A549 (cell line): ENCODE measurements at regions not wholly inside any gene's neighbourhood (a gene's known extent, or its start where the extent isn't known, plus 50 kb on each side); places are given as distances from the start of the nearest gene placed in this dataset.

ENCODE experiments used
- BHLHE40 ChIP-seq: IDR thresholded peaks from 2 replicates; pipeline ENCODE4 v1.6.1; 2012; ENCODE audit warnings: low read depth, low read length, inconsistent platforms
- EHMT2 ChIP-seq: fragments of 200-600 bp; sonication (generic); IDR thresholded peaks from 2 replicates; pipeline ENCODE4 v1.6.1; 2016; ENCODE audit warnings: antibody characterized with exemption, low read depth, mild to moderate bottlenecking, moderate library complexity
- GATA3 ChIP-seq: IDR thresholded peaks from 2 replicates; pipeline ENCODE4 v1.6.1; 2012; ENCODE audit warnings: borderline replicate concordance
- JUN ChIP-seq, 2 experiments: fragments of >200 bp; sonication (Bioruptor Twin); formaldehyde crosslinking; IDR thresholded peaks; 2 replicates in 1 of 2; 3 replicates in 1 of 2; pipeline ENCODE4 v1.6.1; 2016 to 2017
- POLR2A ChIP-seq: IDR thresholded peaks from 2 replicates; pipeline ENCODE4 v1.6.1; 2012; ENCODE audit warnings: mild to moderate bottlenecking, low read length
- TF ChIP-seq, protein P1 (sequence below): fragments of 200-600 bp; sonication (generic); IDR thresholded peaks from 2 replicates; pipeline ENCODE4 v1.6.1; 2016; ENCODE audit warnings: antibody characterized with exemption, mild to moderate bottlenecking, moderate library complexity
- TF ChIP-seq, protein P2 (sequence below): fragments of >200 bp; sonication (Bioruptor Twin); formaldehyde crosslinking; IDR thresholded peaks from 3 replicates; pipeline ENCODE4 v1.5.1; 2016

DNA sequence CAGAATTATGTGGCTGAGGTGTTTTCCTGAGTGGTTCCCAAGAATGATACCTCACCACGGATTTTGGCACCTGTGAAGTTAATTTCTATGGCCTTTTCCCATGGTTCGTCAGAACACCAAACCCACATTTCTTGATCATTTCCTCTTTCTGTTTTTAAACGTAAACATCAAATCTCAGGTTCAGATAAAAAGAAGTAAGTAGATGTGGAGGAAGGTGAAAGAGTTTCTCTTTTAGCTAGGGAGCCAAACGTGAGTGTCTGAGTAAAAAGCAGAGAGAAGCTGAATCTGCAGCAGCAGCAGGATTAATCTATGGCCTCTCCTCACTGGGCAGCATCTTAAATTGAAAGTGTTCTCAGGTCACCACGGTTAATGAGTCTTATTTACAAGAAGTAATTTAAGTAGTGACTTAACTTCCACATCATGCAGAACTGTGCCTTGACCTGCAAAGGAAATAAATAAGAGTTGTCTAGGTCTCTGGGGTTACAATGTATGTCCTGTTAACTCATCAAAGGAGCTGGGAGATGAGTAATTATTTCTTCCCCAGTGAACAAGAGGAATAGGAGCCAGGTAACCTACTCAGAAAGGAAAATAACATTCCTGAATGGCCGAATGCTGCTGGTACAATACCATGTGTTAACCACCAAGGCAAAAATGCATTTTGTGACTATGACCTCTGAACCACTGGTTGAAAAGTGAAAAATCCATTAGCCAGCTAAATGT is 139.6 kb upstream of the NETO1 start:
- TF ChIP-seq, protein P1, sequence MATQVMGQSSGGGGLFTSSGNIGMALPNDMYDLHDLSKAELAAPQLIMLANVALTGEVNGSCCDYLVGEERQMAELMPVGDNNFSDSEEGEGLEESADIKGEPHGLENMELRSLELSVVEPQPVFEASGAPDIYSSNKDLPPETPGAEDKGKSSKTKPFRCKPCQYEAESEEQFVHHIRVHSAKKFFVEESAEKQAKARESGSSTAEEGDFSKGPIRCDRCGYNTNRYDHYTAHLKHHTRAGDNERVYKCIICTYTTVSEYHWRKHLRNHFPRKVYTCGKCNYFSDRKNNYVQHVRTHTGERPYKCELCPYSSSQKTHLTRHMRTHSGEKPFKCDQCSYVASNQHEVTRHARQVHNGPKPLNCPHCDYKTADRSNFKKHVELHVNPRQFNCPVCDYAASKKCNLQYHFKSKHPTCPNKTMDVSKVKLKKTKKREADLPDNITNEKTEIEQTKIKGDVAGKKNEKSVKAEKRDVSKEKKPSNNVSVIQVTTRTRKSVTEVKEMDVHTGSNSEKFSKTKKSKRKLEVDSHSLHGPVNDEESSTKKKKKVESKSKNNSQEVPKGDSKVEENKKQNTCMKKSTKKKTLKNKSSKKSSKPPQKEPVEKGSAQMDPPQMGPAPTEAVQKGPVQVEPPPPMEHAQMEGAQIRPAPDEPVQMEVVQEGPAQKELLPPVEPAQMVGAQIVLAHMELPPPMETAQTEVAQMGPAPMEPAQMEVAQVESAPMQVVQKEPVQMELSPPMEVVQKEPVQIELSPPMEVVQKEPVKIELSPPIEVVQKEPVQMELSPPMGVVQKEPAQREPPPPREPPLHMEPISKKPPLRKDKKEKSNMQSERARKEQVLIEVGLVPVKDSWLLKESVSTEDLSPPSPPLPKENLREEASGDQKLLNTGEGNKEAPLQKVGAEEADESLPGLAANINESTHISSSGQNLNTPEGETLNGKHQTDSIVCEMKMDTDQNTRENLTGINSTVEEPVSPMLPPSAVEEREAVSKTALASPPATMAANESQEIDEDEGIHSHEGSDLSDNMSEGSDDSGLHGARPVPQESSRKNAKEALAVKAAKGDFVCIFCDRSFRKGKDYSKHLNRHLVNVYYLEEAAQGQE: no peak
- TF ChIP-seq, protein P2, sequence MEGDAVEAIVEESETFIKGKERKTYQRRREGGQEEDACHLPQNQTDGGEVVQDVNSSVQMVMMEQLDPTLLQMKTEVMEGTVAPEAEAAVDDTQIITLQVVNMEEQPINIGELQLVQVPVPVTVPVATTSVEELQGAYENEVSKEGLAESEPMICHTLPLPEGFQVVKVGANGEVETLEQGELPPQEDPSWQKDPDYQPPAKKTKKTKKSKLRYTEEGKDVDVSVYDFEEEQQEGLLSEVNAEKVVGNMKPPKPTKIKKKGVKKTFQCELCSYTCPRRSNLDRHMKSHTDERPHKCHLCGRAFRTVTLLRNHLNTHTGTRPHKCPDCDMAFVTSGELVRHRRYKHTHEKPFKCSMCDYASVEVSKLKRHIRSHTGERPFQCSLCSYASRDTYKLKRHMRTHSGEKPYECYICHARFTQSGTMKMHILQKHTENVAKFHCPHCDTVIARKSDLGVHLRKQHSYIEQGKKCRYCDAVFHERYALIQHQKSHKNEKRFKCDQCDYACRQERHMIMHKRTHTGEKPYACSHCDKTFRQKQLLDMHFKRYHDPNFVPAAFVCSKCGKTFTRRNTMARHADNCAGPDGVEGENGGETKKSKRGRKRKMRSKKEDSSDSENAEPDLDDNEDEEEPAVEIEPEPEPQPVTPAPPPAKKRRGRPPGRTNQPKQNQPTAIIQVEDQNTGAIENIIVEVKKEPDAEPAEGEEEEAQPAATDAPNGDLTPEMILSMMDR: no peak
- TF ChIP-seq POLR2A: no peak
- TF ChIP-seq GATA3: no peak
- TF ChIP-seq JUN (IDR thresholded peaks at IDR 0.05): no peak
- TF ChIP-seq EHMT2: no peak
- no peak for TF ChIP-seq BHLHE40
